ENCODE measurements at regions not wholly inside any gene's neighbourhood (a gene's known extent, or its start where the extent isn't known, plus 50 kb on each side); places are given as distances from the start of the nearest gene placed in this dataset.

- no peak overlapping the region for H3K27ac ChIP-seq (ENCODE audit: low read depth, low read length, poor library complexity, severe bottlenecking)
- H3K4me2 ChIP-seq (ENCODE audit: low read length): no peak overlapping the region
- no peaks in the 10 kb centered on the region for H3K79me2 ChIP-seq (ENCODE audit: insufficient read depth, low read length)
- TF ChIP-seq, protein P1, sequence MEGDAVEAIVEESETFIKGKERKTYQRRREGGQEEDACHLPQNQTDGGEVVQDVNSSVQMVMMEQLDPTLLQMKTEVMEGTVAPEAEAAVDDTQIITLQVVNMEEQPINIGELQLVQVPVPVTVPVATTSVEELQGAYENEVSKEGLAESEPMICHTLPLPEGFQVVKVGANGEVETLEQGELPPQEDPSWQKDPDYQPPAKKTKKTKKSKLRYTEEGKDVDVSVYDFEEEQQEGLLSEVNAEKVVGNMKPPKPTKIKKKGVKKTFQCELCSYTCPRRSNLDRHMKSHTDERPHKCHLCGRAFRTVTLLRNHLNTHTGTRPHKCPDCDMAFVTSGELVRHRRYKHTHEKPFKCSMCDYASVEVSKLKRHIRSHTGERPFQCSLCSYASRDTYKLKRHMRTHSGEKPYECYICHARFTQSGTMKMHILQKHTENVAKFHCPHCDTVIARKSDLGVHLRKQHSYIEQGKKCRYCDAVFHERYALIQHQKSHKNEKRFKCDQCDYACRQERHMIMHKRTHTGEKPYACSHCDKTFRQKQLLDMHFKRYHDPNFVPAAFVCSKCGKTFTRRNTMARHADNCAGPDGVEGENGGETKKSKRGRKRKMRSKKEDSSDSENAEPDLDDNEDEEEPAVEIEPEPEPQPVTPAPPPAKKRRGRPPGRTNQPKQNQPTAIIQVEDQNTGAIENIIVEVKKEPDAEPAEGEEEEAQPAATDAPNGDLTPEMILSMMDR (IDR thresholded peaks at IDR 0.05; ENCODE audit: low read length): no peak
- TF ChIP-seq EZH2 (IDR thresholded peaks at IDR 0.05; ENCODE audit: borderline replicate concordance, low read length): no peak
- no peak overlapping the region for H3K4me3 ChIP-seq (ENCODE audit: low read depth, low read length, poor library complexity, severe bottlenecking)
- no peaks in the 10 kb centered on the region for H3K27me3 ChIP-seq (ENCODE audit: insufficient read depth, low read length)
- no peaks in the 10 kb centered on the region for H3F3A ChIP-seq (ENCODE audit: insufficient read depth, low read length)
- H4K20me1 ChIP-seq (ENCODE audit: insufficient read depth, low read length): no peaks in the 10 kb centered on the region
- no peaks in the 10 kb centered on the region for H3K4me1 ChIP-seq (ENCODE audit: insufficient read depth, low read length, severe bottlenecking)
- H3K9ac ChIP-seq (ENCODE audit: low read length): no peak overlapping the region
- no peaks in the 10 kb centered on the region for H3K9me3 ChIP-seq (ENCODE audit: low read length)
- no peaks in the 10 kb centered on the region for H3K36me3 ChIP-seq (ENCODE audit: insufficient read depth, low read length)
- no peak overlapping the region for H2AFZ ChIP-seq (ENCODE audit: low read length)
- H3K9me2 ChIP-seq (ENCODE audit: low read depth, low read length): no peaks in the 10 kb centered on the region
Observed at GRCh38 chr5:7245121-7245651, 150.8 kb upstream of the ADCY2 start.

GRCh38 chr5:7246287-7246686 lies 149.7 kb upstream of the ADCY2 start:
- Histone ChIP-seq H3K79me2 (ENCODE audit: insufficient read depth, low read length) (no peaks in the 10 kb centered on the region), H3K9ac (ENCODE audit: low read length) (no peak overlapping the region), H3K27ac (ENCODE audit: low read depth, low read length, poor library complexity, severe bottlenecking) (no peak overlapping the region), H3K9me2 (ENCODE audit: low read depth, low read length) (no peaks in the 10 kb centered on the region), H4K20me1 (ENCODE audit: insufficient read depth, low read length) (no peaks in the 10 kb centered on the region), H3K27me3 (ENCODE audit: insufficient read depth, low read length) (no peaks in the 10 kb centered on the region), H3K36me3 (ENCODE audit: insufficient read depth, low read length) (no peaks in the 10 kb centered on the region), H3K4me1 (ENCODE audit: insufficient read depth, low read length, severe bottlenecking) (no peaks in the 10 kb centered on the region), H3K4me3 (ENCODE audit: low read depth, low read length, poor library complexity, severe bottlenecking) (no peak overlapping the region), H3K9me3 (ENCODE audit: low read length) (no peaks in the 10 kb centered on the region), H3K4me2 (ENCODE audit: low read length) (no peak overlapping the region), H3F3A (ENCODE audit: insufficient read depth, low read length) (no peaks in the 10 kb centered on the region), H2AFZ (ENCODE audit: low read length) (no peak overlapping the region)
- no peak for TF ChIP-seq EZH2 (IDR thresholded peaks at IDR 0.05; ENCODE audit: borderline replicate concordance, low read length)
- TF ChIP-seq, protein P1 (IDR thresholded peaks at IDR 0.05; ENCODE audit: low read length): no peak

DNA sequence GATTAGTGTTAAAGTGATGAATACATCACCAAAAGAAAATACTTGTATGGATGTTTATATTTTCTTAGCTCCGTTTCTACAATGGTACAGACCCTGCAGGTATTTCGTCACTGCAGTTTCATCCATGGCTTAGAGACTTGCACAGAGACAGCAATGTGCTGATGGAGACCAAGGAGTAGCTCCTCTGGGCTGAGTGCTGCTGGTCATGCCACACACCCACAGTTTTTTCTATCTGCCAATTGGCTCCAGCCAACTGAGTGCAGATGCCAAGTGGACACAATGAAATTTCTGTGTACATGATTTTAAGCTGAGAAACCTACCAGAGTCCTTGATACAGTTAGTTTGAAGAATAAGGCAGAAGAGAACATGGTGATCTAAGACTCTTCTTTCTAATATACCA lies 145.9 kb upstream of the ADCY2 start:
- H3F3A ChIP-seq (ENCODE audit: insufficient read depth, low read length): no peaks in the 10 kb centered on the region
- no peaks in the 10 kb centered on the region for H4K20me1 ChIP-seq (ENCODE audit: insufficient read depth, low read length)
- H3K9ac ChIP-seq (ENCODE audit: low read length): no peak overlapping the region
- no peaks in the 10 kb centered on the region for H3K36me3 ChIP-seq (ENCODE audit: insufficient read depth, low read length)
- no peaks in the 10 kb centered on the region for H3K9me3 ChIP-seq (ENCODE audit: low read length)
- no peak overlapping the region for H3K27ac ChIP-seq (ENCODE audit: low read depth, low read length, poor library complexity, severe bottlenecking)
- H3K4me2 ChIP-seq (ENCODE audit: low read length): no peak overlapping the region
- H3K27me3 ChIP-seq (ENCODE audit: insufficient read depth, low read length): no peaks in the 10 kb centered on the region
- no peak overlapping the region for H3K4me3 ChIP-seq (ENCODE audit: low read depth, low read length, poor library complexity, severe bottlenecking)
- no peaks in the 10 kb centered on the region for H3K79me2 ChIP-seq (ENCODE audit: insufficient read depth, low read length)
- no peaks in the 10 kb centered on the region for H3K9me2 ChIP-seq (ENCODE audit: low read depth, low read length)
- no peak overlapping the region for H2AFZ ChIP-seq (ENCODE audit: low read length)
- H3K4me1 ChIP-seq (ENCODE audit: insufficient read depth, low read length, severe bottlenecking): no peaks in the 10 kb centered on the region
- TF ChIP-seq, protein P1 (IDR thresholded peaks at IDR 0.05; ENCODE audit: low read length): no peak
- no peak for TF ChIP-seq EZH2 (IDR thresholded peaks at IDR 0.05; ENCODE audit: borderline replicate concordance, low read length)
